Activated CD8-positive, alpha-beta memory T cell treated with anti-CD3 and anti-CD28 coated beads for 4 hours (primary cell): ENCODE measurements at regions not wholly inside any gene's neighbourhood (a gene's known extent, or its start where the extent isn't known, plus 50 kb on each side); places are given as distances from the start of the nearest gene placed in this dataset.
"Not testable (repeated sequence)": the region's sequence is repeated elsewhere in the genome, so short reads cannot be mapped to it uniquely, and the experiment has no call there.

Experiments used
- DNase-seq, 2 donors: peaks; one replicate each; pipeline ENCODE4 v3.0.0-alpha.2; 2020; ENCODE audit warnings: low read depth in 2 of 2

- no peak for DNase-seq
Measured at GRCh38 chr20:26216025-26216424, 519.4 kb upstream of the ZNF337 start.

GRCh38 chr20:26214991-26215390 lies 518.3 kb upstream of the ZNF337 start:
- DNase-seq = no peak

- DNase-seq = no peak
Measured at GRCh38 chr20:26209171-26209941, 512.7 kb upstream of the ZNF337 start.

- no peak for DNase-seq
Measured at GRCh38 chr20:26208296-26209091, 511.8 kb upstream of the ZNF337 start.

GRCh38 chr20:26207967-26208295 lies 511.3 kb upstream of the ZNF337 start:
- DNase-seq = not testable (repeated sequence)

- no peak for DNase-seq
Measured at GRCh38 chr20:26207237-26207966, 510.7 kb upstream of the ZNF337 start.

GRCh38 chr20:26205350-26205749 lies 508.7 kb upstream of the ZNF337 start:
- no peak for DNase-seq

- DNase-seq = not testable (repeated sequence)
Measured at GRCh38 chr20:26201026-26201425, 504.4 kb upstream of the ZNF337 start.

GRCh38 chr20:26187329-26187728 lies 490.7 kb upstream of the ZNF337 start:
- not testable (repeated sequence) for DNase-seq

GRCh38 chr20:26183720-26184119 lies 487.1 kb upstream of the ZNF337 start:
- not testable (repeated sequence) for DNase-seq

- DNase-seq = not testable (repeated sequence)
Measured at GRCh38 chr20:26181364-26181763, 484.7 kb upstream of the ZNF337 start.

- not testable (repeated sequence) for DNase-seq
Measured at GRCh38 chr20:26171875-26172274, 475.2 kb upstream of the ZNF337 start.

GRCh38 chr20:26169506-26169905 lies 472.9 kb upstream of the ZNF337 start:
- DNase-seq = no peak

GRCh38 chr20:26167499-26167898 lies 470.8 kb upstream of the ZNF337 start:
- DNase-seq = no peak

- DNase-seq = no peak
Measured at GRCh38 chr20:26163890-26164289, 467.2 kb upstream of the ZNF337 start.

GRCh38 chr20:26163151-26163550 lies 466.5 kb upstream of the ZNF337 start:
- DNase-seq = not testable (repeated sequence)

GRCh38 chr20:26161741-26162140 lies 465.1 kb upstream of the ZNF337 start:
- not testable (repeated sequence) for DNase-seq

GRCh38 chr20:26160916-26161315 lies 464.3 kb upstream of the ZNF337 start:
- DNase-seq = not testable (repeated sequence)

GRCh38 chr20:26154224-26154623 lies 457.6 kb upstream of the ZNF337 start:
- DNase-seq = no peak

GRCh38 chr20:26135325-26136110 lies 438.9 kb upstream of the ZNF337 start:
- DNase-seq = no peak

- DNase-seq = no peak
Measured at GRCh38 chr20:26134606-26135005, 438.0 kb upstream of the ZNF337 start.

- not testable (repeated sequence) for DNase-seq
Measured at GRCh38 chr20:26133794-26134193, 437.1 kb upstream of the ZNF337 start.
